DND-41 (cell line): ENCODE measurements at regions not wholly inside any gene's neighbourhood (a gene's known extent, or its start where the extent isn't known, plus 50 kb on each side); places are given as distances from the start of the nearest gene placed in this dataset.

ENCODE experiments used
- ATAC-seq: fragments of 200-7000 bp; cut with Tn5 transposase; 3 replicates; pipeline ENCODE4 v1.9.1; 2021; ENCODE audit warnings: low read depth; ENCODE audit not compliant: insufficient read depth
- DNase-seq: peaks from one replicate; pipeline ENCODE4 v3.0.0-alpha.2; 2020
- H2AFZ ChIP-seq: 2 replicates; pipeline ENCODE4 v1.6.0; 2012; ENCODE audit warnings: low read depth, low read length
- H3K27ac ChIP-seq: 2 replicates; pipeline ENCODE4 v1.5.1; 2012; ENCODE audit warnings: low read length, inconsistent platforms
- H3K27me3 ChIP-seq: fragments of 200-600 bp; sonication (generic); 2 replicates; pipeline ENCODE4 v1.6.0; 2012; ENCODE audit warnings: low read length, mild to moderate bottlenecking, inconsistent platforms; ENCODE audit not compliant: insufficient read depth, poor library complexity
- H3K36me3 ChIP-seq: 2 replicates; pipeline ENCODE4 v1.5.1; 2012; ENCODE audit warnings: low read length, inconsistent platforms; ENCODE audit not compliant: insufficient read depth
- H3K4me1 ChIP-seq: 2 replicates; pipeline ENCODE4 v1.5.1; 2012; ENCODE audit warnings: mild to moderate bottlenecking, low read length; ENCODE audit not compliant: insufficient read depth
- H3K4me2 ChIP-seq: 2 replicates; pipeline ENCODE4 v1.6.0; 2012; ENCODE audit warnings: mild to moderate bottlenecking, moderate library complexity, low read length, inconsistent platforms; ENCODE audit not compliant: insufficient read depth
- H3K4me3 ChIP-seq, 2 experiments: fragments of 200-600 bp in 1 of 2; shearing (Covaris generic) in 1 of 2; 2 replicates each; pipeline ENCODE4 v1.5.1; 2012 to 2016; ENCODE audit warnings: inconsistent platforms in 2 of 2, low read length in 2 of 2, mild to moderate bottlenecking in 2 of 2, low read depth in 1 of 2, moderate library complexity in 1 of 2
- H3K79me2 ChIP-seq: 2 replicates; pipeline ENCODE4 v1.6.0; 2012; ENCODE audit warnings: low read length, inconsistent platforms; ENCODE audit not compliant: insufficient read depth
- H3K9ac ChIP-seq: 2 replicates; pipeline ENCODE4 v1.6.0; 2012; ENCODE audit warnings: low read depth, mild to moderate bottlenecking, inconsistent platforms, low read length, moderate library complexity
- H3K9me3 ChIP-seq: 2 replicates; pipeline ENCODE4 v1.5.1; 2012; ENCODE audit warnings: low read length, moderate library complexity, mild to moderate bottlenecking, inconsistent platforms; ENCODE audit not compliant: insufficient read depth, severe bottlenecking
- H4K20me1 ChIP-seq: 2 replicates; pipeline ENCODE4 v1.6.0; 2012; ENCODE audit warnings: low read length; ENCODE audit not compliant: insufficient read depth
- EZH2 ChIP-seq: IDR thresholded peaks from 3 replicates; pipeline ENCODE4 v1.6.1; 2012; ENCODE audit warnings: borderline replicate concordance, low read depth, mild to moderate bottlenecking, moderate library complexity, low read length, inconsistent platforms; ENCODE audit not compliant: severe bottlenecking
- TF ChIP-seq, protein P1 (sequence below): IDR thresholded peaks from 2 replicates; pipeline ENCODE4 v1.5.1; 2012; ENCODE audit warnings: borderline replicate concordance, low read length, moderate library complexity, mild to moderate bottlenecking; ENCODE audit not compliant: poor library complexity, severe bottlenecking; ENCODE audit errors: extremely low read depth

DNA sequence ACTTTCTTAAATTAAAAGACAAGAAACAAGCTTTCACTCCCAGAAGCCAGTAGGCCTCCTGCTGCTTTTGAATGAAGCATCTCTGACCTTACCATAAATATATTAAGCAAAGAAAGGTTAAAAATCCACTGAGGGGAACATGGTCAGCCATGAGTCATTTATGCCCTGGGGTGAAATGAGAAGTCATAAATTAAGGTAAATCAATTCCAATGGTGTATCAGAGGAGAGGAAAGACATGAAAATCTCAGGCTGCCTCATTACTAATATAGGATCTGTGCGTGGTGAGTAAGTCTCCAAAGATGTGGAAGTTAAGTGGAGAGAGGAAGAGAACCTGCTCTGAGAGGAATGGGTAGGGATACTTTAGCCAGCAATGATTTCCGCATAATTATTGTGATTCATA lies 292.3 kb upstream of the CHAC2 start:
- Histone ChIP-seq H4K20me1 (no peaks in the 10 kb centered on the region), H2AFZ (no peak overlapping the region), H3K4me1 (no peaks in the 10 kb centered on the region), H3K79me2 (no peaks in the 10 kb centered on the region), H3K9me3 (no peaks in the 10 kb centered on the region), H3K4me3 (no peak overlapping the region), H3K4me2 (no peak overlapping the region), H3K27ac (no peak overlapping the region), H3K9ac (no peak overlapping the region), H3K36me3 (no peaks in the 10 kb centered on the region), H3K27me3 (peaks cover 4% of the 10 kb centered on the region)
- DNase-seq (no peak), ATAC-seq (no peak)
- TF ChIP-seq EZH2, result no peak
- TF ChIP-seq, protein P1, sequence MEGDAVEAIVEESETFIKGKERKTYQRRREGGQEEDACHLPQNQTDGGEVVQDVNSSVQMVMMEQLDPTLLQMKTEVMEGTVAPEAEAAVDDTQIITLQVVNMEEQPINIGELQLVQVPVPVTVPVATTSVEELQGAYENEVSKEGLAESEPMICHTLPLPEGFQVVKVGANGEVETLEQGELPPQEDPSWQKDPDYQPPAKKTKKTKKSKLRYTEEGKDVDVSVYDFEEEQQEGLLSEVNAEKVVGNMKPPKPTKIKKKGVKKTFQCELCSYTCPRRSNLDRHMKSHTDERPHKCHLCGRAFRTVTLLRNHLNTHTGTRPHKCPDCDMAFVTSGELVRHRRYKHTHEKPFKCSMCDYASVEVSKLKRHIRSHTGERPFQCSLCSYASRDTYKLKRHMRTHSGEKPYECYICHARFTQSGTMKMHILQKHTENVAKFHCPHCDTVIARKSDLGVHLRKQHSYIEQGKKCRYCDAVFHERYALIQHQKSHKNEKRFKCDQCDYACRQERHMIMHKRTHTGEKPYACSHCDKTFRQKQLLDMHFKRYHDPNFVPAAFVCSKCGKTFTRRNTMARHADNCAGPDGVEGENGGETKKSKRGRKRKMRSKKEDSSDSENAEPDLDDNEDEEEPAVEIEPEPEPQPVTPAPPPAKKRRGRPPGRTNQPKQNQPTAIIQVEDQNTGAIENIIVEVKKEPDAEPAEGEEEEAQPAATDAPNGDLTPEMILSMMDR, result no peak

DNA sequence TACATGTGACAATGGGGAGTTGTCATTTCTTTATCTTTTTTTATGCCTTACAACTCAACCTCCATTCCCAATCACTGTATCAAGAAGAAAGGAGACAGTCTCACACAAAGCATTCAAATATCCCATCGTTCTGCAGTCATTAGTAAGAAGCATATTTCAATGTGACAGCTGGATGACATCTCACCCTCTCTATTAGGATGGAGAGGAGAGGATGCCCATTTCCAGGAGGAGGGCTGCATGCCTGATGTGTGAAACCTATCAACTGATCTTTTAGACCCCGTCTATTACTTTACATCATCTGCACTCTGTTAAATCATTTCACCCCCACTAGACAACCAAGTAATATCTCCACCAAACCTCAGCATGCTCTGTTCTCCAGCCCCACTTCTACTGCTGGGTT lies 292.7 kb upstream of the CHAC2 start:
- no peaks in the 10 kb centered on the region for H3K79me2 ChIP-seq
- no peak overlapping the region for H3K27ac ChIP-seq
- H4K20me1 ChIP-seq, result no peaks in the 10 kb centered on the region
- H3K9ac ChIP-seq, result no peak overlapping the region
- H3K36me3 ChIP-seq, result no peaks in the 10 kb centered on the region
- DNase-seq (no peak), ATAC-seq (no peak)
- TF ChIP-seq, protein P1, result no peak
- no peak for TF ChIP-seq EZH2
- no peak overlapping the region for H3K4me2 ChIP-seq
- no peak overlapping the region for H2AFZ ChIP-seq
- H3K4me3 ChIP-seq, result no peak overlapping the region
- no peaks in the 10 kb centered on the region for H3K9me3 ChIP-seq
- H3K27me3 ChIP-seq, result peaks cover 4% of the 10 kb centered on the region
- no peaks in the 10 kb centered on the region for H3K4me1 ChIP-seq

DNA sequence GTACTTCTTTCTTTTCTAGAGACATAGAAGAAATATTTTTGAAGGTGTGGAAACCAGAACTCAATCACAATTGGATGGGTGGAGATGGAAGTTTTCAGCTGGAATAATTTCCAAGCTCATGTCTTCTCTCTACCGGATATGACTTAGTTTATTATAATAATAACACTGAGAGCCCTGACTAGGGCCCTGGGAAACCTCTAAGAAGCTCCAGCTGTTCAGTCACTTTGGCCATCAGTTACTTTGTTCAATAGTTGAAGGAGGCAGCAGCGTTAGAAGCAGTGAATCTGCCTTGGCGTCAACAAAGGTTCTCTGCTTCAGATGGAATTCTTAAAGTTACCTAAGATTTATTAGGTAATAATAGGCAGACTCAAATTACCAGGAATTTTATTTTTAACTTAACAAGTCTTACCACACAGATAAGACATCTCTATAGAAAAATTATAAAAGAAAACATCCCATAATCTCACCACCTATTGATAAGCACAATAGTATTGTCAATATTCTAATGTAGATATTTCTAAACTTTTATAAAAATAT lies 293.8 kb upstream of the CHAC2 start:
- Histone ChIP-seq H3K36me3 (no peaks in the 10 kb centered on the region), H3K27ac (no peak overlapping the region), H3K9me3 (no peaks in the 10 kb centered on the region), H3K4me3 (no peak overlapping the region), H4K20me1 (no peaks in the 10 kb centered on the region), H2AFZ (no peak overlapping the region), H3K4me1 (no peaks in the 10 kb centered on the region), H3K27me3 (peaks cover 4% of the 10 kb centered on the region), H3K79me2 (no peaks in the 10 kb centered on the region), H3K9ac (no peak overlapping the region), H3K4me2 (no peak overlapping the region)
- TF ChIP-seq, protein P1, result no peak
- TF ChIP-seq EZH2, result no peak
- no peak for DNase-seq
- ATAC-seq, result no peak

DNA sequence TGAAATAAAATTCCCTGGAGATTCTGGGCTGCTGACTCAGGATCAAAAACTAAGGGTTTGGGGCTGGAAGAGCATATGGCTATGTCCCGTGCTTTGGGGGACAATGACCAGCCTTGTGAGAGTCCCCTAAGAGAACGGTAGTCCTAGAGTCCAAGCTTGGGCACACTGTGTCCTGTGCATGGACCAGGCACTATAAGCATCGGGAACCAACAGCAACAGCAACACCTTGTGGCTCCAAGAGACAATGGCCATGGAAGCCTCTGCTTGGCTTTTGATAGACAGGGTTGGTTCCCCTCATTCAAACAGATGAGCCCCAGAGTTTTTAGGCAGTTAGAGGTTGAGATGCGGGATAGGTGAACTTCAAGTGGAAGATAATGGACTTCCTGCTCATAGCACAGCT lies 294.4 kb upstream of the CHAC2 start:
- no peak overlapping the region for H3K27ac ChIP-seq
- DNase-seq, result no peak
- H3K9ac ChIP-seq, result no peak overlapping the region
- no peak overlapping the region for H2AFZ ChIP-seq
- H3K36me3 ChIP-seq, result no peaks in the 10 kb centered on the region
- H3K4me3 ChIP-seq, result no peak overlapping the region
- H3K79me2 ChIP-seq, result no peaks in the 10 kb centered on the region
- no peak for ATAC-seq
- TF ChIP-seq, protein P1, result peak; percentile 38
- TF ChIP-seq EZH2, result no peak
- H4K20me1 ChIP-seq, result no peaks in the 10 kb centered on the region
- H3K4me1 ChIP-seq, result no peaks in the 10 kb centered on the region
- peaks cover 4% of the 10 kb centered on the region for H3K27me3 ChIP-seq
- no peaks in the 10 kb centered on the region for H3K9me3 ChIP-seq
- no peak overlapping the region for H3K4me2 ChIP-seq
